GM23338 (cell line): ENCODE measurements at regions not wholly inside any gene's neighbourhood (a gene's known extent, or its start where the extent isn't known, plus 50 kb on each side); places are given as distances from the start of the nearest gene placed in this dataset.

Experiments
- ATAC-seq: fragments of 200-7000 bp; cut with Tn5 transposase; 3 replicates; pipeline ENCODE4 v1.9.1; 2020
- DNase-seq: peaks from one replicate; pipeline ENCODE4 v3.0.0-alpha.2; 2015; ENCODE audit warnings: low spot score
- H2AFZ ChIP-seq: fragments of 200-600 bp; sonication (generic); 2 replicates; pipeline ENCODE4 v1.8.0; 2016; ENCODE audit warnings: antibody characterized with exemption, mild to moderate bottlenecking, moderate library complexity
- H3F3A ChIP-seq: fragments of 200-600 bp; sonication (generic); replicated peaks from 2 replicates; pipeline ENCODE4 v1.8.0; 2017; ENCODE audit warnings: antibody characterized with exemption, mixed run types, low read depth
- H3K27ac ChIP-seq: fragments of 200-600 bp; sonication (generic); 2 replicates; pipeline ENCODE4 v1.6.1; 2016; ENCODE audit warnings: low read depth
- H3K27me3 ChIP-seq: fragments of 200-600 bp; sonication (generic); 2 replicates; pipeline ENCODE4 v1.8.0; 2016; ENCODE audit warnings: mild to moderate bottlenecking, mixed run types, moderate library complexity; ENCODE audit not compliant: insufficient read depth
- H3K36me3 ChIP-seq: fragments of 200-600 bp; sonication (generic); 2 replicates; pipeline ENCODE4 v1.8.0; 2016; ENCODE audit warnings: mild to moderate bottlenecking; ENCODE audit not compliant: insufficient read depth
- H3K4me1 ChIP-seq: fragments of 200-600 bp; sonication (generic); 2 replicates; pipeline ENCODE4 v1.8.0; 2016; ENCODE audit warnings: mild to moderate bottlenecking, moderate library complexity; ENCODE audit not compliant: insufficient read depth
- H3K4me2 ChIP-seq: fragments of 200-600 bp; sonication (generic); 2 replicates; pipeline ENCODE4 v1.7.1; 2017; ENCODE audit warnings: mixed run types
- H3K4me3 ChIP-seq: fragments of 200-600 bp; sonication (generic); 2 replicates; pipeline ENCODE4 v1.6.1; 2016; ENCODE audit warnings: mixed run types
- H3K79me2 ChIP-seq: fragments of 200-600 bp; sonication (generic); replicated peaks from 2 replicates; pipeline ENCODE4 v1.8.0; 2017; ENCODE audit warnings: mild to moderate bottlenecking; ENCODE audit not compliant: insufficient read depth
- H3K9me2 ChIP-seq: fragments of 200-600 bp; sonication (generic); 2 replicates; pipeline ENCODE4 v1.8.0; 2017; ENCODE audit not compliant: insufficient read depth
- H4K20me1 ChIP-seq: fragments of 200-600 bp; sonication (generic); replicated peaks from 2 replicates; pipeline ENCODE4 v1.8.0; 2017; ENCODE audit warnings: mild to moderate bottlenecking; ENCODE audit not compliant: insufficient read depth
- H3K27ac Mint-ChIP-seq: 2 replicates; pipeline ENCODE4 v1.8.0; 2020; ENCODE audit warnings: inconsistent platforms, mild to moderate bottlenecking, moderate library complexity, mixed read lengths
- H3K27me3 Mint-ChIP-seq: 3 replicates; pipeline ENCODE4 v1.8.0; 2022; ENCODE audit warnings: low read depth, mild to moderate bottlenecking, moderate library complexity, mixed read lengths, inconsistent platforms; ENCODE audit not compliant: insufficient read depth, poor library complexity
- H3K36me3 Mint-ChIP-seq: 3 replicates; pipeline ENCODE4 v1.8.0; 2021; ENCODE audit warnings: low read depth, mild to moderate bottlenecking, inconsistent platforms, moderate library complexity, mixed read lengths
- H3K4me1 Mint-ChIP-seq: 3 replicates; pipeline ENCODE4 v1.8.0; 2020; ENCODE audit warnings: mild to moderate bottlenecking, inconsistent platforms, mixed read lengths
- H3K4me3 Mint-ChIP-seq: 3 replicates; pipeline ENCODE4 v1.8.0; 2021; ENCODE audit warnings: moderate library complexity, mild to moderate bottlenecking, inconsistent platforms, mixed read lengths
- H3K9me3 Mint-ChIP-seq: 3 replicates; pipeline ENCODE4 v1.8.0; 2020; ENCODE audit warnings: moderate library complexity, mild to moderate bottlenecking, inconsistent platforms, mixed read lengths
- CTCF ChIP-seq, 2 experiments: fragments of 200-600 bp in 1 of 2; sonication (generic) in 1 of 2; conservative IDR thresholded peaks; 2 replicates each; pipeline versions ENCODE4 v1.5.1 to v1.6.1; 2016 to 2017; ENCODE audit warnings: antibody characterized with exemption in 2 of 2, low read depth in 2 of 2, mild to moderate bottlenecking in 2 of 2, moderate library complexity in 1 of 2
- ETS1 ChIP-seq: IDR thresholded peaks from 2 replicates; pipeline ENCODE4 v1.6.1; 2016; ENCODE audit warnings: antibody characterized with exemption
- EZH2 ChIP-seq: fragments of 200-600 bp; sonication (generic); IDR thresholded peaks from one replicate; pipeline ENCODE4 v1.8.0; 2017; ENCODE audit warnings: antibody characterized with exemption, mild to moderate bottlenecking, low read depth; ENCODE audit not compliant: unreplicated experiment
- EZH2phosphoT487 ChIP-seq: fragments of 200-600 bp; sonication (generic); IDR thresholded peaks from one replicate; pipeline ENCODE4 v1.8.1; 2018; ENCODE audit warnings: antibody characterized with exemption; ENCODE audit not compliant: unreplicated experiment
- JUNB ChIP-seq: IDR thresholded peaks from one replicate; pipeline ENCODE4 v1.6.1; 2016; ENCODE audit warnings: antibody characterized with exemption; ENCODE audit not compliant: unreplicated experiment
- REST ChIP-seq: IDR thresholded peaks from one replicate; pipeline ENCODE4 v1.6.1; 2018; ENCODE audit warnings: antibody characterized with exemption; ENCODE audit not compliant: unreplicated experiment
- ZNF114 ChIP-seq: fragments of 250-450 bp; sonication (Bioruptor Pico); IDR thresholded peaks from 2 replicates; pipeline ENCODE4 v1.5.0; 2020; ENCODE audit warnings: mild to moderate bottlenecking, moderate library complexity
- ZNF331 ChIP-seq: fragments of 250-450 bp; sonication (Bioruptor Pico); IDR thresholded peaks from 2 replicates; pipeline ENCODE4 v1.5.0; 2020; ENCODE audit warnings: low read depth, mild to moderate bottlenecking, moderate library complexity

- TF ChIP-seq CTCF (conservative IDR thresholded peaks at IDR 0.05; ENCODE audit: low read depth in 2 of 2) (no peak), ZNF331 (CRISPR knock-in tag) (no peak), EZH2 (no peak), EZH2phosphoT487 (no peak), JUNB (no peak), ETS1 (no peak), ZNF114 (CRISPR knock-in tag) (no peak), REST (no peak)
These were observed 476.6 kb upstream of the SGCD start (continued) for GRCh38 chr5:155850370-155850769.

GRCh38 chr5:155866971-155867370 is 460.0 kb upstream of the SGCD start:
- Histone ChIP-seq H3K4me1 (no peaks in the 10 kb centered on the region), H3K4me2 (no peak overlapping the region), H3K9me2 (no peaks in the 10 kb centered on the region), H4K20me1 (no peaks in the 10 kb centered on the region), H3F3A (no peaks in the 10 kb centered on the region), H3K36me3 (no peaks in the 10 kb centered on the region), H3K79me2 (no peaks in the 10 kb centered on the region), H3K27me3 (no peaks in the 10 kb centered on the region), H3K4me3 (no peak overlapping the region), H3K27ac (no peak overlapping the region), H2AFZ (no peak overlapping the region)
- Mint-ChIP-seq H3K4me1 (no peaks in the 10 kb centered on the region), H3K36me3 (no peaks in the 10 kb centered on the region), H3K9me3 (no peaks in the 10 kb centered on the region), H3K27ac (no peak overlapping the region), H3K27me3 (no peaks in the 10 kb centered on the region), H3K4me3 (no peak overlapping the region)
- DNase-seq (no peak), ATAC-seq (no peak)
- no peak for TF ChIP-seq ETS1
